Uterus (tissue), 3 donors: ENCODE measurements at regions not wholly inside any gene's neighbourhood (a gene's known extent, or its start where the extent isn't known, plus 50 kb on each side); places are given as distances from the start of the nearest gene placed in this dataset.

ENCODE experiments used
- DNase-seq, 2 donors: peaks; one replicate each; pipeline ENCODE4 v3.0.0-alpha.2; 2019 to 2020
- H3K27ac ChIP-seq, 2 donors: fragments of 200-600 bp; sonication (generic); 1 replicate in 1 of 2; 2 replicates in 1 of 2; pipeline ENCODE4 v1.5.1; 2016 to 2018
- H3K27me3 ChIP-seq, 2 donors: fragments of 200-600 bp; sonication (generic); one replicate each; pipeline ENCODE4 v1.5.1; 2018 to 2019; ENCODE audit warnings: control low read depth in 1 of 2
- H3K36me3 ChIP-seq, 2 donors: fragments of 200-600 bp; sonication (generic); one replicate each; pipeline ENCODE4 v1.5.1; 2019; ENCODE audit warnings: control low read depth in 1 of 2
- H3K4me1 ChIP-seq, 2 donors: fragments of 200-600 bp; sonication (generic); one replicate each; pipeline ENCODE4 v1.5.1; 2018 to 2019; ENCODE audit warnings: control low read depth in 1 of 2
- H3K4me3 ChIP-seq, 2 donors: fragments of 200-600 bp; sonication (generic); 1 replicate in 1 of 2; 2 replicates in 1 of 2; pipeline ENCODE4 v1.5.1; 2018 to 2019; ENCODE audit warnings: mild to moderate bottlenecking in 1 of 2
- H3K9me3 ChIP-seq, 2 donors: fragments of 200-600 bp; sonication (generic); one replicate each; pipeline ENCODE4 v1.5.1; 2019; ENCODE audit warnings: control low read depth in 1 of 2
- POLR2A ChIP-seq, 2 donors: fragments of 450-650 bp; IDR thresholded peaks; one replicate each; pipeline ENCODE4 v1.6.1; 2016; ENCODE audit warnings: antibody characterized with exemption in 2 of 2, mild to moderate bottlenecking in 1 of 2, moderate library complexity in 1 of 2
- intact Hi-C: fragments of 100-400 bp; cut with DNase I; formaldehyde crosslinking; loops from one replicate; pipeline ENCODE4 v1.15.1; 2023; ENCODE audit warnings: low total_unique reads
- TF ChIP-seq, protein P1 (sequence below), 4 experiments: fragments of 200-600 bp in 2 of 4; fragments of 450-650 bp in 2 of 4; sonication (generic) in 2 of 4; IDR thresholded peaks; one replicate each; pipeline ENCODE4 v1.5.1; 2016 to 2019; ENCODE audit warnings: antibody characterized with exemption in 4 of 4, mild to moderate bottlenecking in 2 of 4, moderate library complexity in 1 of 4
- donor health status: DM: yes; HTN: yes; CAD: no.

DNA sequence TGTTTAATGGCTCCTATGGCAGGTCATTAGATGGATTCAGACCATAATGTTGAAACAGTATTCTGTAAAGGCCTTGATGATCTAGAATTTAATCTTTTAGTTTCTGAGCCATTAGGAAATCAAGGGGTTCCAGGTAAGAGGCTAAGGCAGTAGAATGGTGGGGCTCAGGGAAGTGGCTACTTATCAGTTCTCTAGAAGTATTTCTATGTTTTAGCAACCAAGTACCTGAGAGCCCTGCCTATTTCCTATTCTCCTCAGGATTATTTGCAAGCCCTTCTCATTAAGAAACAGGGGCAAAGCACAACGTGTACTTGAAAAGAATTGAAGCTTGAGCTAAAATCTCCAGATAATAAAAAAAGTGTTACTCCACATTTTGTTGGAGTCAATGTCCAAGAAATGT is 646.5 kb downstream of the RNF144B start:
- intact Hi-C loops = no loop called here
- no peak for TF ChIP-seq POLR2A (IDR thresholded peaks at IDR 0.05)
- TF ChIP-seq, protein P1, sequence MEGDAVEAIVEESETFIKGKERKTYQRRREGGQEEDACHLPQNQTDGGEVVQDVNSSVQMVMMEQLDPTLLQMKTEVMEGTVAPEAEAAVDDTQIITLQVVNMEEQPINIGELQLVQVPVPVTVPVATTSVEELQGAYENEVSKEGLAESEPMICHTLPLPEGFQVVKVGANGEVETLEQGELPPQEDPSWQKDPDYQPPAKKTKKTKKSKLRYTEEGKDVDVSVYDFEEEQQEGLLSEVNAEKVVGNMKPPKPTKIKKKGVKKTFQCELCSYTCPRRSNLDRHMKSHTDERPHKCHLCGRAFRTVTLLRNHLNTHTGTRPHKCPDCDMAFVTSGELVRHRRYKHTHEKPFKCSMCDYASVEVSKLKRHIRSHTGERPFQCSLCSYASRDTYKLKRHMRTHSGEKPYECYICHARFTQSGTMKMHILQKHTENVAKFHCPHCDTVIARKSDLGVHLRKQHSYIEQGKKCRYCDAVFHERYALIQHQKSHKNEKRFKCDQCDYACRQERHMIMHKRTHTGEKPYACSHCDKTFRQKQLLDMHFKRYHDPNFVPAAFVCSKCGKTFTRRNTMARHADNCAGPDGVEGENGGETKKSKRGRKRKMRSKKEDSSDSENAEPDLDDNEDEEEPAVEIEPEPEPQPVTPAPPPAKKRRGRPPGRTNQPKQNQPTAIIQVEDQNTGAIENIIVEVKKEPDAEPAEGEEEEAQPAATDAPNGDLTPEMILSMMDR (IDR thresholded peaks at IDR 0.05) = no peak
- no peak overlapping the region for H3K4me3 ChIP-seq
- H3K36me3 ChIP-seq = no peaks in the 10 kb centered on the region
- no peaks in the 10 kb centered on the region for H3K9me3 ChIP-seq
- DNase-seq = no peak
- H3K4me1 ChIP-seq = peaks cover 0 to 4% of the 10 kb centered on the region in 2 donors
- H3K27ac ChIP-seq = peak overlapping the region; percentile 9 to 57
- no peaks in the 10 kb centered on the region for H3K27me3 ChIP-seq

DNA sequence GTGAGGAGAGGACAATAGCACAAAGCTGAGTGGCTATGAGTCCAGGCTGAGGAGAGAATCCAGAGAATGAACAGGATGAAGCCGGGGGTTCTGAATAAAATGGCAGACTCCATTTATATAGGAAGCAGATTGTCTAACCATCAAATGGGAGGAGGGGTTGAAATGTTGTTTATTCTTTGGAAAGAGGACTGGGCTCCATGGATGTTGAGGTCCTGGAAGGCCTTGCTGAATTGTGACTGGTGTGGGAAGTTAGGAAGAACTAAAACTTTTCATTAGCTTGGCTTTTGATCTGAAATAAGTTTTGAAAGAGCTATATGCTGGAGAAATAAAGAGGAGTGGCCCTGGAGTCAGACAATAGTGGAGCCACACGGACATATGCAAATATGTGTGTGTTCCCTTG is 647.8 kb downstream of the RNF144B start:
- Histone ChIP-seq H3K4me3 (no peak overlapping the region), H3K9me3 (no peaks in the 10 kb centered on the region), H3K4me1 (peaks cover 0 to 4% of the 10 kb centered on the region in 2 donors), H3K27ac (peak overlapping the region in 1 of 2 donors; percentile 53), H3K27me3 (no peaks in the 10 kb centered on the region), H3K36me3 (no peaks in the 10 kb centered on the region)
- DNase-seq = no peak
- intact Hi-C loops = no loop called here
- TF ChIP-seq, protein P1 (IDR thresholded peaks at IDR 0.05) = no peak
- no peak for TF ChIP-seq POLR2A (IDR thresholded peaks at IDR 0.05)

DNA sequence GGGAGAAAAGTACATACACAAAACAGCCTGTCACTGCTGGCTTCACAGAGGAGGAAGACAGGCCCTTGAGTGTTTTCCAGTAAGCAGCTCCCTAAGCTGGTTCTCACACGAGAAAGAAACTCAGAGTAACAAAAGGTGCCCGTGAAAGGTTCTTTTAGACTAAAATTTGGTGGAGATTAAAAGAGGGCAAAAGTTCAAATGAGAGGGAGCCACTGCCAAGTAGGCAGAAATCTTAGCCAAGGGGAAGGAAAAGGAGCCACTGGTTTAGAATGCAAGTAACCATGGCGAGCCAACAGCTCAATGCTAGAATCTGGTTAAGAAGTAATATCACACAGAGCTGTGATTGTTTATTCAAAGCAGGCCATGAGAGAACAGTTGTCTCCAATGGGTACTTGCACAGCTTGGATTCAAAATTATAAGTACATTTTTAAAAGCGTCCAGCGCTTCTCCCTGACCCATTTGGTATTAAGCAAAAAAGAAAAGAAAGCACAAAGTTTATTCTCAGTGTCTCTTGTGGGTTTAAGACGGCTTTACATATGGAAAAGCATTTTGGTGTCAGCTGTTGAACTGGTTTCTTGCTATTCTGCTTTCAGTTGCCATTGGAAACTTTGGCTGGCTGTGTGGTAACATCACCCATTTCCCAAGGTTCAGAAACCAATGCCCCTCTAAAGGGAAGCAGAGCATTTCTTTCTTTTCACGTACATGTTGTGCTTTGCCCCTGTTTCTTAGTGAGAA is 648.5 kb downstream of the RNF144B start:
- Histone ChIP-seq H3K4me1 (peaks cover 0 to 4% of the 10 kb centered on the region in 2 donors), H3K27ac (peak overlapping the region in 1 of 2 donors; percentile 53), H3K36me3 (no peaks in the 10 kb centered on the region), H3K9me3 (no peaks in the 10 kb centered on the region), H3K27me3 (no peaks in the 10 kb centered on the region), H3K4me3 (no peak overlapping the region)
- DNase-seq = no peak
- no peak for TF ChIP-seq POLR2A (IDR thresholded peaks at IDR 0.05)
- TF ChIP-seq, protein P1 (IDR thresholded peaks at IDR 0.05) = no peak
- intact Hi-C loops = no loop called here

DNA sequence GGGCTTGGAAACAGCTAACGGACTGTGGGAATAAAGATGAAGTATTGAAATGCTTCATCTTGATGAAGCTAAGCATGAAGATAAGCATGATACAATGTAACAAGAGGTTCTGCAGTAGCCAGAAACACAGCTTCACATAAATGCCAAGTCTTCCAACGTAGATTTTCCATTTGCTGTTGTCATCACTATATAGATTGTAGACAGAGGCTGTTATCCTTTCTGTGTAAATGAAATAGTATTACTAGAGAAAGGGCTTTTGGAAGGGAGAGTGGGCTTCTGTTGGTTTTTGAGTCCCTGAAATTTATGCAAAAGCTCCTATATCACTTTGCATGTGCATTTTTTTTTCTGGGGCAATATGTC is 649.0 kb downstream of the RNF144B start:
- Histone ChIP-seq H3K4me1 (peaks cover 0 to 4% of the 10 kb centered on the region in 2 donors), H3K36me3 (no peaks in the 10 kb centered on the region), H3K9me3 (no peaks in the 10 kb centered on the region), H3K27ac (no peak overlapping the region), H3K4me3 (no peak overlapping the region), H3K27me3 (no peaks in the 10 kb centered on the region)
- TF ChIP-seq, protein P1 (IDR thresholded peaks at IDR 0.05) = no peak
- TF ChIP-seq POLR2A (IDR thresholded peaks at IDR 0.05) = no peak
- intact Hi-C loops = no loop called here
- DNase-seq = no peak

DNA sequence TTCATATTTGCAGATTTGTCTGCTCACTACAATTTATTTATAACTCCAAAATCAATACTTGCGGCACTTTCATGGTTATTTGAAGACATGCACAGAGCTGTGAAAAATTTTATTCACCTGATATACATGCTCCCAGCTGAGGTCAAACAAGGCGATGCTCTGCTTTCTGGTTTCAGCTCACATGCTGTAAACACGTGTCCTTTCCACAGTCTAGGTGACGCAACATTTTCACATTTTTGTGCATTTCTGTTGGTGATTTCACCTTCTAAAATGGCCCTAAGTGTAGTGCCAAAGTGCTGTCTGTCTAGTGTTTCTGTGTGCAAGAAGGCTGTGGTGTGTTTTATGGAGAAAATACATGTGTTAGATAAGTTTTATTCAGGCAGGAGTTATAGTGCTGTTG is 650.5 kb downstream of the RNF144B start:
- no peak for DNase-seq
- no peak for TF ChIP-seq POLR2A (IDR thresholded peaks at IDR 0.05)
- TF ChIP-seq, protein P1 (IDR thresholded peaks at IDR 0.05) = no peak
- intact Hi-C loops = no loop called here
- Histone ChIP-seq H3K4me1 (peaks cover 0 to 4% of the 10 kb centered on the region in 2 donors), H3K4me3 (no peak overlapping the region), H3K9me3 (no peaks in the 10 kb centered on the region), H3K27ac (no peak overlapping the region), H3K36me3 (no peaks in the 10 kb centered on the region), H3K27me3 (no peaks in the 10 kb centered on the region)
